Non-pigmented ciliary epithelial cell (primary cell): ENCODE measurements at regions not wholly inside any gene's neighbourhood (a gene's known extent, or its start where the extent isn't known, plus 50 kb on each side); places are given as distances from the start of the nearest gene placed in this dataset.
A peak's percentile ranks its signal among the peaks of the same experiment; 100 is the strongest.
"Not testable (repeated sequence)": the region's sequence is repeated elsewhere in the genome, so short reads cannot be mapped to it uniquely, and the experiment has no call there.

Experiments
- DNase-seq: peaks from one replicate; pipeline ENCODE4 v3.0.0-alpha.2; 2010; ENCODE audit warnings: low read depth

DNA sequence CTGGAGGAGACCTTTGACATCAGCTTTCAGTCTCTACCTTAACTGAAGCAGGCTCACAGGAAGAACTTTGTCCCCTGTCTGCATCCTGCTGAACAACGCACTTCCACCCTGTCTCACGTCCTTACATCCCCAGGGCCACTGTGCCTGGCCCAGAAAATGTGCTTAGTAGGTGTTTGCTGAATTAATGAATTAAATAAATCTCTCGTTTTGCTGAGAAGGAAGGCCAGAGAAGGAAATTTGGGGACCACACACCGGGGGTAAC, 54.3 kb upstream of the CREB3L1 start:
- no peak for DNase-seq

DNA sequence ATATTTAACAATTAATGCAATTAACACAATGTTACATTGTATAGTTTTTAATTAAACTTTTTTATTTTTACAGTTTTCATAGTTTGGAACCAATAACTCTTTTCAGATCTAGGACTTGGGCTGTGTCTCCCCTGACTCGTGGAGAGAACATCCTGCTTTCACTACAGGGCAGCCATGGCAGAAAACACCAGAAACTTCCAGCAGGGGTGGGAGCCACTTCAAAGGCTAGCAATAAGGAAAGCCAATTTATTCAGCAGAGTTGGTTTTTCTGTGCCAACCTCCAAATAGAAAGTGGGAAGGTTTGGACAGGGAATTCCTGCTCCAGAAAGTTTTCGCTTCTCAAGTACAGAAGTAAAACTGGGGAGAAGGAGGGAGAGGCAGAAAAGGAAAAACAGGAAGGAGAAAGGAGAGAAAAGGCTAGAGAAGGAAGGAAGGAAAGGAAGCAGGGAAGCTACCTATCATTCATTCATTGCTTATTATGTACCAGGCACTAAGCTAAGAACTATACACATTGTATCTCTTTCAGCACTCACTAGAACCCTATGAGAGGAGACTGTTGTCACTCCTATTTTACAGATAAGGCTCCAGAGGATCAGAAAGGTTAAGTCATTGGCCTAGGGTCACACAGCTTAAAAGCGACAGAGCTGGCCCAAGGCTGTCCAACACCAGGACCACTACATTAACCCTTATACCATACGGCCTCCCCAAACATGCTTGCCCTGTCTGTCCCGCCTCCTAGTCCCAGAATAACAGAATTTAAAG, 54.8 kb upstream of the CREB3L1 start:
- DNase-seq = no peak

DNA sequence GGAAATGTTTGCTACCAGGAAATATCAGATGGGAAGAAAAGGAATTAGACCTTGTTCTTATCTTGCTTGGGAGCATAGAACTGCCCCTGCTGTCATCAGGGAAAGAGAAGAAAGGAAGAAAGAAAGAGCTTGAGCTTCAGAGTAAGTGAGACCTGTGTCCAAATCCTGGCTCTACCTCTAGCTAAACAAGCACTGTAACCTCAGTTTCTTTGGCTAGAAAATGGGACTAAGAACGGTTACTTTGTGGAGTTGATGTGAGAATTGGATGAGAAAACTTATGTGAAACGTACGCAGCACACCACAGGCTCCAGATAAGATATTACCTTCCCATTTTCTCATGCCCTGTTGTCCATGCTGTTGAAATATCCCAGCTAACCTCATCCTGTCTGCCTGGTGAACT, 57.1 kb upstream of the CREB3L1 start:
- DNase-seq = no peak

DNA sequence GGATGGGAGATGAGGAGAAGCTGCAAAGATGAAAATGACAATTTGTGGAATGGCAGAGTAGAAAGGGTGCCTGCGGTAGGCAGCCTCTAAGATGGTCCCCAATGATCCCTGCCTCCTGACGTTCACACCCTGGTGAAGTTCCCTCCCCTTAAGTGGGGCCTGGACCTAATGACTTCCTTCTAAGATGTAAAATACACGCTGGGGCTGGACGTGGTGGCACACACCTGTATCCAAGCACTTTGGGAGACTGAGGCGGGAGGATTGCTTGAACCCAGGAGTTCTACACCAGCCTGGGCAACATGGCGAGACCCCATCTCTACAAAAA, 60.7 kb upstream of the CREB3L1 start:
- no peak for DNase-seq

DNA sequence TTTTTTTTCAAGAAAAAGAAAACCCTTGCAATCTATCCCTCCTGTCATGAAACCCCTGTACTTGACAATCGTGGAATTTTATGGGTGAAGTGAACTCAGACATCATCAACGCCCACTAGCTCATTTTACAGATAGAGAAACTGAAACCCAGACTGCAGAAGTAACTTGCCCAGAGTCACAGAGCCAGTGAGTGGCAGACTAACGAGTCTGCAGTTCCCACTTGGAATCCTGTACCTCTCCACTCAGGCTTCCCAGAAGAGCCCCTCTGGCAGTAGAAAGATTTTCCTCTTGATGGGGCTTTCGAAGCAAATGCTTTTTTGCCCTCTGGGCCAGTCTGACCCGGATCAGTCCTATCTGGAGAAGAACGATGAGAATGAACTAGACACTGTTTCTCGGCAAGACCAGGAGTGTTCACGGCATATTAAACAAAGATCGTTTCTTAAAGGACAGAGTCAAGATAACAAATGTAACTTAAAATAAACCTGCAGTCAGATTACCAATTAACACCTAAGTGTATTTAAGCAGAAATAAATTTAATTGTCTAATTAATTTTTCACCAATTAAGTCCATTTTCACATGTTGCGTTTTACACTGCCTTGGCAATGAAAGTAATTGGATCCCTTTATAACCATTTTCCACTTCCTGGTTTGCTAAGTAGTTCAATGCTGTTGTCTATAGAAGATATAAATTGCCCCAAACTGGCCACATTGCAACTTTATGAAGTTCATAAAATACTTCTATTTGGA, 61.3 kb upstream of the CREB3L1 start:
- no peak for DNase-seq

DNA sequence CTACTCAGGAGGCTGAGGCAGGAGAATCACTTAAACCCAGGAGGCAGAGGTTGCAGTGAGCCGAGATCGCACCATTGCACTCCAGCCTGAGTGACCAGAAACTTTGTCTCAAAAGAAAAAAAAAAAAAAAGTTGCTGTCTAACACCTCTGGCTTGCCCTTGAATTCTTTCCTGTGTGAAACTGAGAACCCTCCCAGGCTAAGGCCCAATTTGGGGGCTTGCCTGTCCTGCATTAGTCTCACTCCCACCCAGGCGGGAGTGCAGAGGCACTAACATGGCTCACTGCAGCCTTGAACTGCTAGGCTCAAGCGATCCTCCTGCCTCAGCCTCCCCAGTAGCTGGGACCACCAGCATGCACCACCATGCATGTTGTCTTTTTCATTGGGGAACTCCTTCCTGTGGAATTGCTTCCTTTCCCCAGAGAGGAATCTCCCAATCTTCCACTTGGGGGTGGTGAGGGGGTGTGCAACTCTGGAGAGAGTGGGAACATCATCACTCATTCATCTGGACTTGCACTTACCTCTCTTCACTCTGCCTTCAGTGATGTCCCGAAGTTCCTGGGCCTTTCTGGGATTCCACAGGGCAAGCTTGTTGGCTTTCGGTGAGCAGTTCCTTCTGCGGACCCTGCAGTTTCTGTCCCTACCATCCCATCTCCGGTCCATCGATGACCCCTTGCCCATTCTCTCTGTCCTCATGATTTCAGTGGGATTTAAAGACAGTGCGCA, 62.1 kb upstream of the CREB3L1 start:
- DNase-seq = no peak

DNA sequence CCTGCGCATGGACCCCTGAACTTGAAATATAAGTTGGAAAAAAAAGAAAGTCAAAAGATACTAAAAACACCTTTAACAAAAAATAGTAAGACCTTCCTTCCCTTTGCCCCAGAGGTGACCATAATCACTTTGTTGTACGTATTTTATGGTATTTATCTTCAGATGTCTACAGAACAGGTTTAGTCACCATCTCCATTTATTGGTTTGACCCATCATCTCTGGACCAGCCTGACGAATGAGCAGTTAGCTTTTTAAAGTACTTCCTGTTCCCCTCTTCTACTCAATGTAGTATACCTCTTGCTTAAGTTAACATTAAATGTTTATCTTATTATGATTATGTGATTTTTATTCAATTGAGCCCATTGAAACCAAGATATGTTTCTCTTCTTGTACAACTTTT, 64.7 kb upstream of the CREB3L1 start:
- DNase-seq = no peak

DNA sequence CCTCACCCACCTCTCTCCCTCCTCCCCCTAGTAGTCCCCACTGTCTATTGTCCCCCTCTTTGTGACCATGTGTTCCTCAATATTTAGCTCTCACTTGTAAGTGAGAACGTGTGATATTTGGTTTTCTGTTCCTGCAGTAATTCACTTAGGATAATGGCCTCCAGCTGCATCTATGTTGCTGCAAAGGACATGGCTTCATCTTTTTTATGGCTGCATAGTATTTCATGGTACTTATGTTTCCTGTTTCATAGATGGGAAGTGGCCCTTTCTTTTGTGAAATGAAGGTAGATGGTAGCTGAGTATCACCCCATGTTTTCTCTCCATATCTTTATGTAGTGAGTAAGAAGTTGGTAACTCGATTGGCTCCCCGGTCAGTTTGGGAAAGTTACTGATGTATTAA, 66.6 kb upstream of the CREB3L1 start:
- no peak for DNase-seq

DNA sequence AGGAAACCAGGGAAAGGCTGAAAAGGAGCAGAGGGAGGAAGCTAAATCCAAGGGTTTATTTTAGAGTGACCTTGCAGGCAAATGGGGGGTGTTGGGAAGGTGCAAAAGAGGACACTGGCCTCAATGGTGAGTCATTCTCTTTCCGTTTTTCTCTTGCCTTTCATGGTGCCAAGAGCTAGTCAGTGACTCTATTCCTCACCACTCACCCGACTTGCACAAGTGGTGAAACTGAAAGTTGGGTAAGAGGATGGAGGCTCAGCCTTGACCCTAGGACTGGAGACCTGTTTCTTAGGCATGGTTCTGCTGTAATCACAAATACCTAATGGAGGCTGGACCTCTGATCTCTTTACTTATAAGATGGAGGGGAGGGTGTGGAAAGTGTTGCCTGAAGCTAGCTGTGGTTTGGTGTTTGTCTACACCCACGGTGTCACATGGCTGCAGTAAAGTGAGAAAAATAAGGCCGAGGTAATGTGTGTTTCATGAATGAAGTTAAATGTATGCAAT, 67.3 kb upstream of the CREB3L1 start:
- peak; percentile 18 for DNase-seq

DNA sequence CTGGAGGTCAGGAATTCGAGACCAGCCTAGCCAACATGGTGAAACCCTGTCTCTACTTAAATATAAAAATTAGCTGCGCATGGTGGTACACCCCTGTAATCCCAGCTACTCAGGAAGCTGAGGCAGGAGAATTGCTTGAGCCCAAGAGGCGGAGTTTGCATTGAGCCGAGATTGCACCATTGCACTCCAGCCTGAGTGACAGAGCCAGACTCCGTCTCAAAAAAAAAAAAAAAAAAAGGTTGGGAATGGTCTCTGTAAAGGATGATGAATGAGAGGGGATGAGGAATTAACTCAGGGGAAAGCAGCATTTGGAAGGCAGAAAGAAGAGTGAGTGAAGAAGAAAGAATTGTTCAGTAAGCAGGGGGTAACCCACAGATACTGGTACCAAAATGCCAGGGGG, 67.8 kb upstream of the CREB3L1 start:
- not testable (repeated sequence) for DNase-seq

DNA sequence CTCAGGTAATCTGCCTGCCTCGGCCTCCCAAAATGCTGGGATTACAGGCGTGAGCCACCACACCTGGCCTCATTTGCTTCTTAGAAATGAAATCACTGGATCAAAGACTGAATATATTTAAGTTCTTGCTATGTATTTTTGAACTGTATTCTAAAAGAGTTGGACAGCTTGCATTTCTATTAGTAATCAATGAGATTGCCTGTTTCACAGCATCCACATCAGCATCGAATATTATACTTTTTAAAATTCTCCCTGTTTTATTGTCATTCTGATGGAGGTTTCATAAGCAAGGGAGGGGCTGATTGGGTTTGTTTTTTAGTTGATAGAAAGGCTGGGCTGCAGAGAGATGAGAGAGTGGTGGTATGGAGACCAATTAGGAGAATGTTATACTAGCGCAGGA, 68.7 kb upstream of the CREB3L1 start:
- no peak for DNase-seq

DNA sequence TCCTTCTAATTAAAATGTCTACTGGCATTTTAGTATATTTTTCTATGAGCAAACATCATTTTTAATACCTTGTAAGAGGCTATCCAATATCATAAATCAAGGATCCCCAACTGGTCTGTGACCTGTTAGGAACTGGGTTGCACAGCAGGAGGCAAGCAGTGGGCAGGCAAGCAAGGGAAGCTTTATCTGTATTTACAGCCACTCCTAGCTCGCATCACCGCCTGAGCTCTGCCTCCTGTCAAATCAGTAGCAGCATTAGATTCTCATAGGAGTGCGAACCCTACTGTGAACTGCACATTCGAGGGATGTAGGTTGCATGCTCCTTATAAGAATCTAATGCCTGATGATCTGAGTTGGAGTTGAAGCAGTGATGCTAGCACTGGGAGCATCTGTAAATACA, 70.2 kb upstream of the CREB3L1 start:
- DNase-seq = no peak

DNA sequence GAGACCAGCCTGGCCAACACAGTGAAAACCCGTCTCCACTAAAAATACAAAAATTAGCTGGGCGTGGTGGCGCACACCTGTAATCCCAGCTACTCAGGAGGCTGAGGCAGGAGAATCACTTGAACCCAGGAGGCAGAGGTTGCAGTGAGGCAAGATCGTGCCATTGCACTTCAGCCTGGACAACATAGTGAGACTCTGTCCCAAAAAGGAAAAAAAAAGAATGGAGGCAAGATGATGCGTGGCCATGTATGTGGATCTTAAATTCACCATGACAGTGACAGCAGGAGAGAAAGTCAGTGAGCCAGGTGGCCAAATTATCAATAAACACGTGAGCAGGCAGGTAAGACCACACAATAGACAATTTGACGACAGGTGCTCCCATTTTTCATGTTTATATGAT, 73.0 kb upstream of the CREB3L1 start:
- DNase-seq = not testable (repeated sequence)

DNA sequence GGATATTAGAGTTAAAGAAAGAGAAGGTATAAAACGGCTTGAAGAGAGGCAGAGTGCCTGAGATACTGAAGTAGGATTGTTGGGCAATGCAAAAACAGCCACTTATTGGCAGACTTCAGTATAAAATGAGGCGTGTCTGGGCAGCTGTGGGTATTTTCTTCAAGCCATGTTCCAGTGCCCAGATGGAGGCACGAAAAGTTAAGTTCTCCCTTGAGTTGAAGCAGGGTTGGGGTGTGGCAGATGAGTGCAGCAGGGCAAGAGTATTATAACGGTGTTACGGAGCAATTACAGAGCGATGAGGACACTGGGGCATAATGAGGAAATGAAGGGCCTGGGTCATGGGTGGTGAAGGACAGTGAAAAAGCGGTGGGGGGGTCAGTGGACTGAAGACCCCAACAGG, 73.7 kb upstream of the CREB3L1 start:
- no peak for DNase-seq

DNA sequence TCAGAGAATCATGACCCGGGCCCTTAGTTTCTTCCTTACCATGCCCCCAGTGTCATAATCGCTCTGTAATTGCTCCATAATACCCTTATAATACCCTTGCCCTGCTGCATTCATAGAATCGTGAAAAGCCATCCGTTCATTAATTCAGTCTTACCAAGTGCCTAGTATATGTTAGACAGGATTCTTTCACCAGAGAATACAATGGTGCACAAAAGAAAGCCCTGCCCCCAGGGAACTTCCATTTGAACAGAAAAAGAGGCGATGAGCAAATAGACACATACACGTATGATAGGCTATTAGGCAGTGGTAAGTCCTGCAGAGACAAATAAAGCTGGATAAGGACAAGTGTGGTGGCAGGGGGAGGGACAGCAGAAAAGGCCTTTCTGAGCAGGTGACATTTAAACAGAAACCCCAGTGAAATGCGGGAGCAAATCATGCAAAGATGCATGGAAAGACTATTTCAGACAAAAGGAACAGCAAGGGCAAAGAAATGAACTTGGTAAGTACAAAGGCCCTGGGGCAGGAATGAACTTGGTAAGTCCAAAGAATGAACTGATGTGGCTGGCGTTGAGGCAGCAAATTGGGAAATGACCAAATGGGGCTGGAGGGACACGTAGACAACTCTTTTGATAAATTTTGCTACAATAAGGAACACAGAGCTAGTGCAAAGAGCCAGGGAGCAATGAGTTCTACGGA, 74.6 kb upstream of the CREB3L1 start:
- DNase-seq = no peak

DNA sequence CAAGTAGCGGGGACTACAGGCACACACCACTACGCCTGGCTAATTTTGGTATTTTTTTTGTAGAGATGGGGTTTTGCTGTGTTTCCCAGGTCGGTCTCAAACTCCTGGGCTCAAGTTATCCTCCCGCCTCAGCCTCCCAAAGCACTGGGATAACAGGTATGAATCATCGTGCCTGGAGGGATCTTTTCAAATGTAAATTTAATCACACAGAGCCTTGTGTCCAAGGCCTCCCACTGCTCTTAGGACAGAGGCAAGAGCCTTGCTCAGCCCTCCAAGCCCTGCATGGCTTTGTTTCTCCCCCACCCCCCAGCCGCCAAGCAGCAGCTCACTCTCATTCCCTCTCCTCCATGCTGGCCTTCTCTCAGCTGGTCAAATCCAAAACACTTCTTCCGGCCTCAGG, 75.3 kb upstream of the CREB3L1 start:
- DNase-seq = no peak

DNA sequence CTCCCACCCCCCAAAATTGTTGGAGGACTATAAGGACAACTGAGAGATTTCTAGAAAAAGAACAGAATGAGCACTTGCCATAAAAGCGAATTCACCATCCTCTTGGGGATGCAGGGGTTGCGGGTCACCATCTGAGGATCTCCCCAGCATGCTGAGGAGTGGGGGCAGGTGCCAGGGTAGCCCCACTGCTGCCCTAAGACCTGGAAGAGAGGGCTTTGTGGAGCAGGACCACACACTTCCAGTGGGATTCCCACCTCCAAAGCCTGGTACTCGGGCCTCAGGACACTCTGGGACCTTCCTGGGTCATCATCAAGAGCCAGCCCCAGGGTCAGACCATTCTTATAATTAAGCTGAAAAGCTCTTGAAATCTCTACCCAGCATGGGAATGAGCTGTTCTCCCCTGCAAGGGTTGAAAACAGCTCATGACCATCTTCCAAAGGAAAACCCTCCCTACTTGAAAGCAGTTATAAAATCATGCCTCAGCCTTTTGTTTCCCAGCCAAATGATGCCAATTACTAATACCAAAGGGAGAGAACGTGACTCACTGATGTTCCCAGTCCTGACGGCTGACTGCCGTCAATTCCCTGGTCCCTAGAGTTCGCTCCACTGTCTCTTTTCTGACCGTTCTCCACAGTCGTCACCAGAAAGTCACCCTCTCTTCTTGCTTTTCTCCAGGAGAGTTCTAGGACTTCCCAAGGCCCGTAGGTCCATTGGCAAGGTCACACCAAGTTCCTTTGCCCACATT, 76.8 kb upstream of the CREB3L1 start:
- DNase-seq = no peak

DNA sequence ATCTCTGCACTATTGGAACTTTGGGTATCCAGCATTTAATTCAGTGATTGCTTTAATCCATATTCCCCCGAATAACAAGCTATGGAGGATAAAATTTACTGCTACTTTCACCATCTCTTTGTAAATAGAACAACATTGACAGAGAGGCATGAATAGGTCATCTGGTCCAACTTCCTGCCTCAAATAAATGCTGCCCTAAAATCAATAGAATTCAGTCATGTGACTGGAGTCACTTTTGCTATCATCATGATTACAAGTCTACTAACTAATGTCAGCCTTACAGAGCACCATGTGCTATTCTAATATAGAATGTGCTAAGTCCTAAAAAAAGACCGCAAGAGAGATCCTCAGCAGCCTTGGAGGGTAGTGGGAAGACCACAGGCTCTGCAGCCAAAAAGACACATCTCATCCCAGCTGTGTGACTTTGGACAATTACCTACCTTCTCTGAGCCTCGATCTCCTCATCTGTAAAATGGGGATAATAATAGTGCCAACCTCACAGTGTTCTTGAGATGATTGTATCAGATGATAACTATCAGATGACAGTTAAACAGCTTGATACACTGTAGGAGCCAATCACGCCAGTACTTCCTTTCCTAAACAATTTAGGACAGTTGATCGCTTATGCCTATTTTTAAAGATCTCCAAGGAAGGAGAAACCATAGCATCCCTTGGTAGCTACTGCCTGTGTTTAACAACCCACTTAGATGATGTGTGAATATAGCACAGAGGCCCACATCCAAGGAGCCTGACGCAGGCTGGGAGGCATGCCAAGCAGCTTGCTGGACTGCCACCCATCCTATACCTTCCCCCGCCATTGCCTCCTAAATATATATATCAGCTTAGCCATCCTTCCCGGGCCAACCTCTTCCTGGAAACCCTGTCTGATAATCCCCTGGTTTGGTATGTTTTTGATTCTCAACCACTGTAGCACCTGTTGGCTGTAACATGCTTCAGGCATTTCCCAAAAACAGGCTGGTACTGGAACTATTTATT, 77.3 kb upstream of the PHF21A start:
- DNase-seq = no peak

DNA sequence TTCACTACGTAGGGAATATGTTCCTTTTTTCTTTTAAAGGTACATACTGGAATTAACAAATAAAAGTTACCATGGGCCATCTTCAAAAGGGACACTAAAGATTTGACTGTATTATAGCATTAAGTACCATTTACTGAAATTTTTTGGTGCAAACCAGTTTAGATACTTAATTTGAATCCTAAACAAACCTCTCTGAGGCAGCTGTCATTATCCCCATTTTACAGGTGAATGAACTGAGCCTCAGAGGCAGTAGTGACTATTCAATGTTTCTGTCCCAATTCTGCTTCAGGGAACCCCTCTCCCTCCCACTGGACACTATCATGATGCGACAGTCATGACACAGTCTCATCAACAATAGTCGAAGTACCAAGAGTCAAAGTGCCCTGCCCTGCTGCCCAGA, 76.2 kb upstream of the PHF21A start:
- no peak for DNase-seq

DNA sequence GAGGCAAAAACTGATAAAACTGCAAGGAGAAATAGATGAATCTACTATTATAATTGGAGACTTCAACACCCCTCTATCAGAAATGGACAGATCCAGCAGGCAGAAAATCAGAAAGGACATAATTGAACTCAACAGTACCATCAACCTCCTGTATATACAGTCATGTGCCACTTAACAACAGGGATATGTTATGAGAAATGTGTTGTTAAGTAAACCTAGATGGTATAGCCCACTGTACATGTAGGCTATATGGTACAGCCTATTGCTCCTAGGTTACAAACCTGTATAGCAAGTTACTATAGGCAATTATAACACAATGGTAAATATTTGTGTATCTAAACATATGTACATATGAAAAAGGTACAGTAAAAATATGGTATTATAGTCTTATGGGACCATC, 66.8 kb upstream of the PHF21A start:
- no peak for DNase-seq

DNA sequence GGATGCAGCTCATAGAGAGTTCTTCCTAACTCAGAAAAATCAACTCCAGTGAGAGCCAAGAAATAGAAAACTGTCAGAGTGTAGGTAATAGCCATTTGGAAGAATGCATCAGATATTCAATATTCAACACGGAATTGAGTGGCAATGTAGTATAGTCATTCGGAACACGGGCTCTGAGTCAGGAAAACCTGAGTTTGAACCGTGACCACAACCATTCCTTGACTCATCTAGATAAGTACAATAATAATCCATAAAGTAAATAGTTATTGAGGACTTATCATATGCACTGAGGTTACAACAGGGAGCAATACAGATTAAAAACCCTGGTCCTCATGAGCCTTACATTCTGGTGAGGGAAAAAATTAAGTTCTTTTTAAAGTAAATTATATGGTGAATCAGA, 62.6 kb upstream of the PHF21A start:
- peak; percentile 63 for DNase-seq
